K562 (cell line): ENCODE measurements at regions not wholly inside any gene's neighbourhood (a gene's known extent, or its start where the extent isn't known, plus 50 kb on each side); places are given as distances from the start of the nearest gene placed in this dataset.

ENCODE experiments used
- ATAC-seq: fragments of 200-7000 bp; cut with Tn5 transposase; 3 replicates; pipeline ENCODE4 v1.9.1; 2020; ENCODE audit warnings: moderate library complexity
- BruUV-seq: library from RNA; stranded (reverse); fragments of 400-500 nt; replicated peaks from 2 replicates; lab custom pipeline; 2021; lab: Mats Ljungman, UMichigan
- CTCF ChIA-PET: fragments of 300-600 bp; formaldehyde crosslinking; extraction: SDS; loops from one replicate; lab custom pipeline; 2021; ENCODE audit warnings: low intra/inter-chr PET ratio; lab: Yijun Ruan, JAX
- POLR2A ChIA-PET: fragments of 300-600, 350-650 bp; sonication (Branson Sonifier 250); formaldehyde crosslinking; extraction: SDS; loops from one replicate; lab custom pipeline; 2021; ENCODE audit warnings: antibody characterized with exemption, inconsistent platforms; lab: Yijun Ruan, JAX
- DNase-seq, 4 experiments: peaks; one replicate each; pipeline versions ENCODE4 v3.0.0 to v3.0.0-alpha.2; 2011 to 2018; ENCODE audit warnings: low spot score in 3 of 4, mixed read lengths in 3 of 4; ENCODE audit errors: extremely low read depth in 1 of 4
- FAIRE-seq: peaks from 2 replicates; lab custom pipeline; 2011; peaks lifted over from hg19 to GRCh38; lab: Jason Lieb, UNC
- H2AFZ ChIP-seq: 2 replicates; pipeline ENCODE4 v1.6.0; 2011; ENCODE audit warnings: low read depth, low read length, control low read depth, inconsistent platforms
- H3K27ac ChIP-seq: fragments of 200-600 bp; 3 replicates; pipeline ENCODE4 v1.8.0; 2011; ENCODE audit warnings: low read depth, mild to moderate bottlenecking, control low read depth, inconsistent platforms, low read length, moderate library complexity, mixed read lengths; ENCODE audit errors: extremely low read depth
- H3K27me3 ChIP-seq, 2 experiments: fragments of 300-600 bp in 1 of 2; 2 replicates in 1 of 2; 3 replicates in 1 of 2; pipeline versions ENCODE4 v1.6.0 to v1.8.0; 2011; ENCODE audit warnings: inconsistent platforms in 2 of 2, low read length in 2 of 2, mild to moderate bottlenecking in 1 of 2, mixed read lengths in 1 of 2, moderate library complexity in 1 of 2; ENCODE audit not compliant: control insufficient read depth in 2 of 2, insufficient read depth in 2 of 2
- H3K36me3 ChIP-seq: fragments of 300-600 bp; 3 replicates; pipeline ENCODE4 v1.8.0; 2011; ENCODE audit warnings: mild to moderate bottlenecking, low read length, inconsistent platforms; ENCODE audit not compliant: control insufficient read depth, insufficient read depth
- H3K4me1 ChIP-seq, 2 experiments: fragments of 200-600 bp in 1 of 2; replicated peaks in 1 of 2; 2 replicates in 1 of 2; 3 replicates in 1 of 2; pipeline versions ENCODE4 v1.5.1 to v1.8.0; 2011; ENCODE audit warnings: inconsistent platforms in 2 of 2, low read length in 2 of 2, mild to moderate bottlenecking in 1 of 2, mixed read lengths in 1 of 2, moderate library complexity in 1 of 2; ENCODE audit not compliant: control insufficient read depth in 2 of 2, insufficient read depth in 2 of 2
- H3K4me2 ChIP-seq: 2 replicates; pipeline ENCODE4 v1.6.1; 2011; ENCODE audit warnings: low read length, control low read depth, inconsistent platforms, mixed read lengths; ENCODE audit not compliant: insufficient read depth
- H3K4me3 ChIP-seq: fragments of 200-600 bp; sonication (generic), shearing (Covaris generic); 2 replicates; pipeline ENCODE4 v1.5.1; 2016; ENCODE audit warnings: control low read depth, inconsistent platforms
- H3K79me2 ChIP-seq: fragments of 200-600 bp; 3 replicates; pipeline ENCODE4 v1.8.0; 2011; ENCODE audit warnings: low read length, inconsistent platforms; ENCODE audit not compliant: control insufficient read depth, insufficient read depth
- H3K9ac ChIP-seq, 2 experiments: 2 replicates each; pipeline versions ENCODE4 v1.6.0 to v1.6.1; 2011; ENCODE audit warnings: low read depth in 2 of 2, low read length in 2 of 2, control low read depth in 1 of 2, inconsistent platforms in 1 of 2, mild to moderate bottlenecking in 1 of 2, mixed read lengths in 1 of 2; ENCODE audit not compliant: insufficient read depth in 1 of 2
- H3K9me1 ChIP-seq: one replicate; pipeline ENCODE4 v1.6.0; 2011; ENCODE audit warnings: inconsistent platforms, mild to moderate bottlenecking, low read length, moderate library complexity; ENCODE audit not compliant: control insufficient read depth, insufficient read depth
- H3K9me3 ChIP-seq: replicated peaks from 2 replicates; pipeline ENCODE4 v1.5.1; 2011; ENCODE audit warnings: low read depth, low read length, inconsistent platforms; ENCODE audit not compliant: control insufficient read depth, insufficient read depth
- H4K20me1 ChIP-seq: replicated peaks from 2 replicates; pipeline ENCODE4 v1.6.1; 2011; ENCODE audit warnings: low read length, inconsistent platforms, mixed read lengths; ENCODE audit not compliant: control insufficient read depth, insufficient read depth
- CEBPB ChIP-seq: fragments of 450-650 bp; IDR thresholded peaks from 2 replicates; pipeline ENCODE4 v1.6.1; 2016; ENCODE audit warnings: missing genetic modification characterization, missing compliant biosample characterization
- CXXC5 ChIP-seq: fragments of 250-450 bp; sonication (Bioruptor Pico); IDR thresholded peaks from 2 replicates; pipeline ENCODE4 v1.8.0; 2022; ENCODE audit warnings: inconsistent platforms, mild to moderate bottlenecking, moderate library complexity
- GABPA ChIP-seq: fragments of 200-800 bp; sonication (Bioruptor generic); conservative IDR thresholded peaks from 2 replicates; pipeline ENCODE4 v1.6.1; 2016; ENCODE audit warnings: low read depth, missing genetic modification characterization, missing compliant biosample characterization
- MAX ChIP-seq: sonication (generic); formaldehyde crosslinking; IDR thresholded peaks from 2 replicates; pipeline ENCODE4 v1.9.0; 2022; ENCODE audit warnings: mild to moderate bottlenecking, missing genetic modification reagents
- NR2F6 ChIP-seq: fragments of 450-650 bp; formaldehyde crosslinking; IDR thresholded peaks from 2 replicates; pipeline ENCODE4 v1.4.0; 2020; ENCODE audit warnings: mild to moderate bottlenecking
- SMAD4 ChIP-seq: fragments of 250-450 bp; sonication (Bioruptor Pico); conservative IDR thresholded peaks from 2 replicates; pipeline ENCODE4 v1.8.0; 2021; ENCODE audit warnings: inconsistent platforms, mild to moderate bottlenecking, moderate library complexity
- ZNF133 ChIP-seq: fragments of 250-450 bp; sonication (Bioruptor Pico); IDR thresholded peaks from 2 replicates; pipeline ENCODE4 v1.4.0; 2020; ENCODE audit warnings: mild to moderate bottlenecking
- WGBS: fragments of 100-300 bp; shearing (Covaris generic); methylation state at CpG from one replicate; pipeline ENCODE4 v1.1.6; 2016; ENCODE audit warnings: low coverage, mixed read lengths; ENCODE audit not compliant: insufficient coverage; ENCODE audit errors: missing lambda C conversion rate; 5-methylcytosine and 5-hydroxymethylcytosine counted together
- in situ Hi-C: fragments of 300-500 bp; cut with MboI; formaldehyde crosslinking; loops from 4 replicates; pipeline ENCODE4 v1.15.0; 2018; ENCODE audit warnings: inconsistent platforms, mixed read lengths
- intact Hi-C: fragments of 100-400 bp; cut with micrococcal nuclease; formaldehyde crosslinking; loops from 2 replicates; pipeline ENCODE4 v1.14.2; 2022
- TF ChIP-seq, protein P1 (sequence below), 2 experiments: IDR thresholded peaks; 2 replicates each; pipeline ENCODE4 v1.6.1; 2012; ENCODE audit warnings: improper control_type of control experiment in 2 of 2, low read depth in 2 of 2, low read length in 2 of 2, borderline replicate concordance in 1 of 2
- TF ChIP-seq, protein P2 (sequence below): fragments of 250-450 bp; sonication (Bioruptor Pico); IDR thresholded peaks from 2 replicates; pipeline ENCODE4 v1.4.0; 2020
- TF ChIP-seq, protein P3 (sequence below): fragments of 450-650 bp; IDR thresholded peaks from 2 replicates; pipeline ENCODE4 v1.6.1; 2017; ENCODE audit warnings: antibody characterized with exemption

- no peak overlapping the region for H3K4me3 ChIP-seq
- POLR2A ChIA-PET: no interaction called here
- no peaks in the 10 kb centered on the region for H3K79me2 ChIP-seq
- no peaks in the 10 kb centered on the region for H3K4me1 ChIP-seq
- no peak overlapping the region for H3K9ac ChIP-seq
- in situ Hi-C loops: no loop called here
- no peak for TF ChIP-seq GABPA (tag)
- TF ChIP-seq SMAD4 (CRISPR knock-in tag): no peak
- TF ChIP-seq CEBPB: no peak
- TF ChIP-seq, all 486 proteins: peak for 0
- no peak overlapping the region for H2AFZ ChIP-seq
- no peaks in the 10 kb centered on the region for H3K27me3 ChIP-seq
- no peak for ATAC-seq
- CTCF ChIA-PET: no interaction called here
- no peak for FAIRE-seq
- H3K27ac ChIP-seq: no peak overlapping the region
- H3K9me1 ChIP-seq: no peaks in the 10 kb centered on the region
- intact Hi-C loops: no loop called here
- no peak for DNase-seq
- no peaks in the 10 kb centered on the region for H3K9me3 ChIP-seq
- no peak overlapping the region for H3K4me2 ChIP-seq
- H4K20me1 ChIP-seq: no peaks in the 10 kb centered on the region
- no TSS peak for BruUV-seq
- no peaks in the 10 kb centered on the region for H3K36me3 ChIP-seq
Observed at GRCh38 chrX:96449896-96450295, 234.7 kb upstream of the DIAPH2 start.

- intact Hi-C loops (no loop called here), in situ Hi-C loops (no loop called here)
- FAIRE-seq (no peak), DNase-seq (no peak), ATAC-seq (no peak)
- BruUV-seq: no TSS peak
- ChIA-PET CTCF (no interaction called here), POLR2A (no interaction called here)
- Histone ChIP-seq H3K27ac (no peak overlapping the region), H4K20me1 (no peaks in the 10 kb centered on the region), H3K4me1 (no peaks in the 10 kb centered on the region), H3K9ac (no peak overlapping the region), H3K4me3 (no peak overlapping the region), H2AFZ (no peak overlapping the region), H3K9me3 (no peaks in the 10 kb centered on the region), H3K27me3 (no peaks in the 10 kb centered on the region), H3K79me2 (no peaks in the 10 kb centered on the region), H3K36me3 (no peaks in the 10 kb centered on the region), H3K9me1 (no peaks in the 10 kb centered on the region), H3K4me2 (no peak overlapping the region)
- WGBS: 9% methylated on average over 2 of the region's 3 CpGs
- TF ChIP-seq, protein P1, sequence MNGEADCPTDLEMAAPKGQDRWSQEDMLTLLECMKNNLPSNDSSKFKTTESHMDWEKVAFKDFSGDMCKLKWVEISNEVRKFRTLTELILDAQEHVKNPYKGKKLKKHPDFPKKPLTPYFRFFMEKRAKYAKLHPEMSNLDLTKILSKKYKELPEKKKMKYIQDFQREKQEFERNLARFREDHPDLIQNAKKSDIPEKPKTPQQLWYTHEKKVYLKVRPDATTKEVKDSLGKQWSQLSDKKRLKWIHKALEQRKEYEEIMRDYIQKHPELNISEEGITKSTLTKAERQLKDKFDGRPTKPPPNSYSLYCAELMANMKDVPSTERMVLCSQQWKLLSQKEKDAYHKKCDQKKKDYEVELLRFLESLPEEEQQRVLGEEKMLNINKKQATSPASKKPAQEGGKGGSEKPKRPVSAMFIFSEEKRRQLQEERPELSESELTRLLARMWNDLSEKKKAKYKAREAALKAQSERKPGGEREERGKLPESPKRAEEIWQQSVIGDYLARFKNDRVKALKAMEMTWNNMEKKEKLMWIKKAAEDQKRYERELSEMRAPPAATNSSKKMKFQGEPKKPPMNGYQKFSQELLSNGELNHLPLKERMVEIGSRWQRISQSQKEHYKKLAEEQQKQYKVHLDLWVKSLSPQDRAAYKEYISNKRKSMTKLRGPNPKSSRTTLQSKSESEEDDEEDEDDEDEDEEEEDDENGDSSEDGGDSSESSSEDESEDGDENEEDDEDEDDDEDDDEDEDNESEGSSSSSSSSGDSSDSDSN (IDR thresholded peaks at IDR 0.05; ENCODE audit: borderline replicate concordance in 1 of 2, low read depth in 2 of 2, low read length in 2 of 2): no peak
- TF ChIP-seq, protein P2, sequence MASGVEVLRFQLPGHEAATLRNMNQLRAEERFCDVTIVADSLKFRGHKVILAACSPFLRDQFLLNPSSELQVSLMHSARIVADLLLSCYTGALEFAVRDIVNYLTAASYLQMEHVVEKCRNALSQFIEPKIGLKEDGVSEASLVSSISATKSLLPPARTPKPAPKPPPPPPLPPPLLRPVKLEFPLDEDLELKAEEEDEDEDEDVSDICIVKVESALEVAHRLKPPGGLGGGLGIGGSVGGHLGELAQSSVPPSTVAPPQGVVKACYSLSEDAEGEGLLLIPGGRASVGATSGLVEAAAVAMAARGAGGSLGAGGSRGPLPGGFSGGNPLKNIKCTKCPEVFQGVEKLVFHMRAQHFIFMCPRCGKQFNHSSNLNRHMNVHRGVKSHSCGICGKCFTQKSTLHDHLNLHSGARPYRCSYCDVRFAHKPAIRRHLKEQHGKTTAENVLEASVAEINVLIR (CRISPR knock-in tag): no peak
- TF ChIP-seq ZNF133 (CRISPR knock-in tag) (no peak), CXXC5 (CRISPR knock-in tag) (no peak), MAX (CRISPR knock-in tag) (no peak), NR2F6 (CRISPR knock-in tag) (no peak)
- TF ChIP-seq, protein P3, sequence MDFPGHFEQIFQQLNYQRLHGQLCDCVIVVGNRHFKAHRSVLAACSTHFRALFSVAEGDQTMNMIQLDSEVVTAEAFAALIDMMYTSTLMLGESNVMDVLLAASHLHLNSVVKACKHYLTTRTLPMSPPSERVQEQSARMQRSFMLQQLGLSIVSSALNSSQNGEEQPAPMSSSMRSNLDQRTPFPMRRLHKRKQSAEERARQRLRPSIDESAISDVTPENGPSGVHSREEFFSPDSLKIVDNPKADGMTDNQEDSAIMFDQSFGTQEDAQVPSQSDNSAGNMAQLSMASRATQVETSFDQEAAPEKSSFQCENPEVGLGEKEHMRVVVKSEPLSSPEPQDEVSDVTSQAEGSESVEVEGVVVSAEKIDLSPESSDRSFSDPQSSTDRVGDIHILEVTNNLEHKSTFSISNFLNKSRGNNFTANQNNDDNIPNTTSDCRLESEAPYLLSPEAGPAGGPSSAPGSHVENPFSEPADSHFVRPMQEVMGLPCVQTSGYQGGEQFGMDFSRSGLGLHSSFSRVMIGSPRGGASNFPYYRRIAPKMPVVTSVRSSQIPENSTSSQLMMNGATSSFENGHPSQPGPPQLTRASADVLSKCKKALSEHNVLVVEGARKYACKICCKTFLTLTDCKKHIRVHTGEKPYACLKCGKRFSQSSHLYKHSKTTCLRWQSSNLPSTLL: no peak
Observed at GRCh38 chrX:96453139-96453538, 231.5 kb upstream of the DIAPH2 start.
